Lower leg skin (tissue), 4 donors: ENCODE measurements at regions not wholly inside any gene's neighbourhood (a gene's known extent, or its start where the extent isn't known, plus 50 kb on each side); places are given as distances from the start of the nearest gene placed in this dataset.

Source experiments
- DNase-seq, 2 donors: peaks; one replicate each; pipeline ENCODE4 v3.0.0-alpha.2; 2019; ENCODE audit warnings: low spot score in 2 of 2
- H3K4me3 ChIP-seq: fragments of 200-600 bp; sonication (generic); 2 replicates; pipeline ENCODE4 v1.5.1; 2017; ENCODE audit warnings: mild to moderate bottlenecking, low read depth; ENCODE audit not compliant: poor library complexity, severe bottlenecking
- POLR2A ChIP-seq, 2 donors: fragments of 450-650 bp; IDR thresholded peaks; one replicate each; pipeline ENCODE4 v1.6.1; 2016 to 2017; ENCODE audit warnings: antibody characterized with exemption in 2 of 2, mild to moderate bottlenecking in 1 of 2, moderate library complexity in 1 of 2
- WGBS, 2 donors: methylation state at CpG; one replicate each; pipeline ENCODE4 v1.1.5; 2018; 5-methylcytosine and 5-hydroxymethylcytosine counted together
- intact Hi-C: fragments of 100-400 bp; cut with DNase I; formaldehyde crosslinking; loops from one replicate; pipeline ENCODE4 v1.15.0; 2023; ENCODE audit warnings: low total_unique reads
- TF ChIP-seq, protein P1 (sequence below), 3 donors: fragments of 450-650 bp; IDR thresholded peaks; one replicate each; pipeline ENCODE4 v1.5.1; 2016; ENCODE audit warnings: antibody characterized with exemption in 3 of 3, mild to moderate bottlenecking in 3 of 3, moderate library complexity in 2 of 3

DNA sequence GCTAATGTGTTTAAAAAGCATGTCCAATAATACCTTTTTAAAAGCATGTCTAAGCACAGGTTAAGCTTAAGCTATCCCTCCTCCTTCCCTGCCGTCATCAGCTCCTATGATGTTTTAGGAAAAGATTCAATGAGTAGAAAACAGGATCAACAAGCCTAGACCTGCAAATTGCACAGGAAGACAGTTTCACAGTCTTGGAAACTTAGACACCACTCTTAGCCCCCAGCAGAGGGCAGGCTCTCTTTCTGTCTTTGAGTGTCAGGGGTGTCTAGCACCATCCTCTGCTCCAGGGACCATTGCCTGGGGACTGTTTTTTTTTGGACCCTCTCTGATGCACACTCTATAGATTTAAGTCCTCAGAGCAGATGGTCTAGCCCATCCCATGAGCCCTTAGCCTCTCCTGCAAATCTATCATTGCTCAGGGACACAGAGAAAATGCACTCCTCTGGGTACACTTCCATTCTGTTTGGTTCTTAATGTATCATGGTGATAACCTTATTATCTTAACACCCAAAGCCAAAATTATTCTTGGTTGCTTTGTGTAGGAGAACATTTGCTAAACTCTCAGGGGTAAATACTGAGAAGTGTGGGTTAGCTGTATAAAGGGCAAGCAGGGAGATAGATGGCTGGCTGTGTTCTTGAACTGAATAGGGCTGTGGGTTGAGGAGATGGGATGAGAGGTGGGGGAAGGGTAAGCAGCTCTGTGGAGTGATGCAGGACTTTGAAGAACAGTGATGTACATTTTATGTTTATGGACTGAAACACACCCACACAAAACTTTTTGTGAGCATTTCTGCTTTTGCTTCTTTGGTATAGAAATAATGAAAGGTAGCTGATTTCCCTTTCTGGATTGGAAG lies 259.9 kb upstream of the DDHD1 start:
- no peak overlapping the region for H3K4me3 ChIP-seq
- no peak for DNase-seq
- WGBS, 2 donors, result 60 to 74% methylated on average over 1 of the region's 1 CpG
- intact Hi-C loops, result no loop called here
- no peak for TF ChIP-seq POLR2A (IDR thresholded peaks at IDR 0.05)
- TF ChIP-seq, protein P1, sequence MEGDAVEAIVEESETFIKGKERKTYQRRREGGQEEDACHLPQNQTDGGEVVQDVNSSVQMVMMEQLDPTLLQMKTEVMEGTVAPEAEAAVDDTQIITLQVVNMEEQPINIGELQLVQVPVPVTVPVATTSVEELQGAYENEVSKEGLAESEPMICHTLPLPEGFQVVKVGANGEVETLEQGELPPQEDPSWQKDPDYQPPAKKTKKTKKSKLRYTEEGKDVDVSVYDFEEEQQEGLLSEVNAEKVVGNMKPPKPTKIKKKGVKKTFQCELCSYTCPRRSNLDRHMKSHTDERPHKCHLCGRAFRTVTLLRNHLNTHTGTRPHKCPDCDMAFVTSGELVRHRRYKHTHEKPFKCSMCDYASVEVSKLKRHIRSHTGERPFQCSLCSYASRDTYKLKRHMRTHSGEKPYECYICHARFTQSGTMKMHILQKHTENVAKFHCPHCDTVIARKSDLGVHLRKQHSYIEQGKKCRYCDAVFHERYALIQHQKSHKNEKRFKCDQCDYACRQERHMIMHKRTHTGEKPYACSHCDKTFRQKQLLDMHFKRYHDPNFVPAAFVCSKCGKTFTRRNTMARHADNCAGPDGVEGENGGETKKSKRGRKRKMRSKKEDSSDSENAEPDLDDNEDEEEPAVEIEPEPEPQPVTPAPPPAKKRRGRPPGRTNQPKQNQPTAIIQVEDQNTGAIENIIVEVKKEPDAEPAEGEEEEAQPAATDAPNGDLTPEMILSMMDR (IDR thresholded peaks at IDR 0.05), result no peak

DNA sequence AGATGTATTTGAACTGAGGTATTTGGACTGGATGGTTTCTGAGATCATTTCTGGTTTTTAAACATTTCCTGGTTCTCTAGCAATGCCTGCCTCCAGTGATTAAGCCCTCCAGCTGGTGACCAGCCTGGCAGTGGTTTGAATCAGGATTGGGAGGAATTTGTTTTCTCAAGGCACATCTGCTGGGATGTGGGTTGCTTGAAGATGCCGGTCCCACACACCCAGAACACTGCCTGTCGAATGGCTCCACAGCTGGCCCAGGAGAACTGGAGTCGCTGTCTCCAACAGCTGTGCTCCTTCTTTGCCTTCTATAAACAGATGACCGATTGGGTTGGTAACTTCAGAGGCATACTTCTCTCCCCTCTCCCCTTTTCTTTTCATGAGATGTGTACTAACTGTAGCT lies 258.0 kb upstream of the DDHD1 start:
- 71 to 72% methylated on average over 4 of the region's 4 CpGs for WGBS, 2 donors
- intact Hi-C loops, result no loop called here

DNA sequence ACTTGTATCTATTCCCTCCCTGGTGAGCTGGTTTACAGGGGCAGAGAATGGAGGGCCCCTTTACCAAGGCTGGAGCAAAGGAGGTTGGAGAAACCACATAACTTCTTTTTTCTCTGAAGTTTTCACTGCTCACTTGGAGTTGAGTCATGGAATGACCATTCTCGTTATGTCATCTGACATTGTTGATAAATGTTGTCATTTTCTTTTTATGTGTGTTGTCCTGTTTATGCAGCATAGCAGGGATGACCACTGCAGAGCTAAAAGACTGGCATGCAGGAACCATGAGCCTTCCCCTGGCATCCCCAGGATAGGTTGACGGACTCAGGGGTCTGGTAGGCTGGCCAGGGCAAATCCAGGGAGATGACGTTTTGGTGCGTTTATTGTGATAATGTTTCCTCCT lies 256.8 kb upstream of the DDHD1 start:
- intact Hi-C loops, result no loop called here
- TF ChIP-seq, protein P1 (IDR thresholded peaks at IDR 0.05), result no peak
- no peak for TF ChIP-seq POLR2A (IDR thresholded peaks at IDR 0.05)
- no peak overlapping the region for H3K4me3 ChIP-seq
- no peak for DNase-seq
- WGBS, 2 donors, result 78 to 79% methylated on average over 4 of the region's 4 CpGs

More for the DNA sequence above, 258.0 kb upstream of the DDHD1 start:
- no peak for TF ChIP-seq POLR2A (IDR thresholded peaks at IDR 0.05)
- TF ChIP-seq, protein P1 (IDR thresholded peaks at IDR 0.05), result no peak
- no peak for DNase-seq
- no peak overlapping the region for H3K4me3 ChIP-seq

DNA sequence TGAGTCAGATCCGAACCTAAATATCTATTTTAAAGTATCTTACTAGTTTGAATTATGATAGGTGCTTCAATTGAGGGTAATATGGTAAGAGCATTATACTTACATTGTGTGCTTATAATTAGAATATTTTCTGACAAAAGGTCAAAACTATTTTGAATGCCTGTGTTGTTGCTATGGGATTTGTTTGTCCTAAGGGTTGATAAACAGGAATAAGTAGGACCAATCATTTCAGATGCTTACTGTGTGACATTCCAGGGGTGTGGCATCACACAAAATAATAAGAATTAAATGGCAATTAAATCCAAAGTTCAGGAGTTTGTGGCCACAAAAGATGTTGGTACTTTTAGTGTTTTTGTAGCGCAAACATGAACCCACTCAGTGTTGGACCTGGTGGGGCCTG lies 256.2 kb upstream of the DDHD1 start:
- 72 to 80% methylated on average over 2 of the region's 2 CpGs for WGBS, 2 donors
- no peak for DNase-seq
- intact Hi-C loops, result no loop called here
- TF ChIP-seq POLR2A (IDR thresholded peaks at IDR 0.05), result no peak
- TF ChIP-seq, protein P1 (IDR thresholded peaks at IDR 0.05), result no peak
- no peak overlapping the region for H3K4me3 ChIP-seq

DNA sequence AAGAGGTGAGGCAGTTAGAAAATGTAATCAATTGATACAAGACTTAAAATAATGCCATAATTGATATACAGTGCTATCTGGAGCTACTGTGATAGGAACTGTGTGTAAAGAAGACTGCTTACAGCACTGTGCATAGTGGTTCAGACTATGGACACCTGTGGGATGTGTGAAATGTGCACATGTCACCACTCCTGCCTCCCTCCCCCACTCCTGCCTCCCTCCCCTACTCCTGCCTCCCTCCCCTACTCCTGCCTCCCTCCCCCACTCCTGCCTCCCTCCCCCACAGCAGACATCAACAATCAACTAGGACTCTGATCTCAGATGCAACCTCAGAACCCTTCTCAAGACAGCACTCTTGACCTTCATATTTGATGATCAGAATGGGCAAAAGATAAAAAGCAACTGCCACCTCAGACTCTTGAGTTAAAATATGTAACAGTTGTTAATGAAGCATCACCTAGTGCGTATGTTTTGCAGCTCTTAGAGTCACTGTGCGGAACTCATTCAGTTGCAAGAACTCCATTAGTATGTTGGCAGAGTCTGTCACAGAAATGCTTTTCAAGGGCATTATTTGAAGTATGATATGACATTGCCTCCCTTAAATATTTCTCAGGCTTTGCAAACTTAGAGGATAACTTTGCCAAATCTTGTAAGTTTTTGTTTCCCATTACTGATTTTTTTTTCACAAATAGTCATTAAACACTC lies 255.2 kb upstream of the DDHD1 start:
- no peak for TF ChIP-seq POLR2A (IDR thresholded peaks at IDR 0.05)
- TF ChIP-seq, protein P1 (IDR thresholded peaks at IDR 0.05), result no peak
- WGBS, 2 donors, result 96% methylated on average over 2 of the region's 2 CpGs
- no peak overlapping the region for H3K4me3 ChIP-seq
- DNase-seq, result no peak
- intact Hi-C loops, result no loop called here
